HL-60 (cell line): ENCODE measurements at regions not wholly inside any gene's neighbourhood (a gene's known extent, or its start where the extent isn't known, plus 50 kb on each side); places are given as distances from the start of the nearest gene placed in this dataset.

Experiments used
- DNase-seq, 2 experiments: peaks; one replicate each; pipeline ENCODE4 v3.0.0-alpha.2; 2010 to 2020; ENCODE audit warnings: low read depth in 1 of 2, low spot score in 1 of 2
- H3K27ac ChIP-seq: fragments of 250-450 bp; sonication (Bioruptor Pico); replicated peaks from 2 replicates; pipeline ENCODE4 v1.5.1; 2020; ENCODE audit warnings: mild to moderate bottlenecking, moderate library complexity
- H3K27me3 ChIP-seq: fragments of 250-450 bp; sonication (Bioruptor Pico); 2 replicates; pipeline ENCODE4 v1.5.1; 2021; ENCODE audit warnings: mild to moderate bottlenecking, moderate library complexity; ENCODE audit not compliant: insufficient read depth, poor library complexity, severe bottlenecking
- H3K4me3 ChIP-seq: replicated peaks from 2 replicates; pipeline ENCODE4 v1.5.1; 2011; ENCODE audit warnings: mild to moderate bottlenecking, control low read depth, low read length; ENCODE audit not compliant: insufficient read depth
- GABPA ChIP-seq: IDR thresholded peaks from 2 replicates; pipeline ENCODE4 v1.6.1; 2012; ENCODE audit warnings: low read depth
- POLR2AphosphoS5 ChIP-seq: IDR thresholded peaks from 2 replicates; pipeline ENCODE4 v1.6.1; 2012; ENCODE audit warnings: low read depth
- REST ChIP-seq: IDR thresholded peaks from 2 replicates; pipeline ENCODE4 v1.6.1; 2012; ENCODE audit warnings: low read depth; ENCODE audit not compliant: insufficient replicate concordance
- SPI1 ChIP-seq: IDR thresholded peaks from 2 replicates; pipeline ENCODE4 v1.6.1; 2012; ENCODE audit warnings: low read depth, mild to moderate bottlenecking, borderline replicate concordance
- TF ChIP-seq, protein P1 (sequence below): IDR thresholded peaks from one replicate; pipeline ENCODE4 v1.5.1; 2011; ENCODE audit warnings: low read length, control low read depth, inconsistent platforms; ENCODE audit not compliant: insufficient read depth

- no peaks in the 10 kb centered on the region for H3K27me3 ChIP-seq
- no peak overlapping the region for H3K4me3 ChIP-seq
- TF ChIP-seq POLR2AphosphoS5 (no peak), SPI1 (no peak), GABPA (no peak), REST (no peak)
- TF ChIP-seq, protein P1, sequence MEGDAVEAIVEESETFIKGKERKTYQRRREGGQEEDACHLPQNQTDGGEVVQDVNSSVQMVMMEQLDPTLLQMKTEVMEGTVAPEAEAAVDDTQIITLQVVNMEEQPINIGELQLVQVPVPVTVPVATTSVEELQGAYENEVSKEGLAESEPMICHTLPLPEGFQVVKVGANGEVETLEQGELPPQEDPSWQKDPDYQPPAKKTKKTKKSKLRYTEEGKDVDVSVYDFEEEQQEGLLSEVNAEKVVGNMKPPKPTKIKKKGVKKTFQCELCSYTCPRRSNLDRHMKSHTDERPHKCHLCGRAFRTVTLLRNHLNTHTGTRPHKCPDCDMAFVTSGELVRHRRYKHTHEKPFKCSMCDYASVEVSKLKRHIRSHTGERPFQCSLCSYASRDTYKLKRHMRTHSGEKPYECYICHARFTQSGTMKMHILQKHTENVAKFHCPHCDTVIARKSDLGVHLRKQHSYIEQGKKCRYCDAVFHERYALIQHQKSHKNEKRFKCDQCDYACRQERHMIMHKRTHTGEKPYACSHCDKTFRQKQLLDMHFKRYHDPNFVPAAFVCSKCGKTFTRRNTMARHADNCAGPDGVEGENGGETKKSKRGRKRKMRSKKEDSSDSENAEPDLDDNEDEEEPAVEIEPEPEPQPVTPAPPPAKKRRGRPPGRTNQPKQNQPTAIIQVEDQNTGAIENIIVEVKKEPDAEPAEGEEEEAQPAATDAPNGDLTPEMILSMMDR = no peak
- no peak overlapping the region for H3K27ac ChIP-seq
- peak in 1 of 2 experiments; percentile 28 for DNase-seq
These were observed 316.4 kb downstream of the PIK3R1 start for GRCh38 chr5:68531970-68532369.

DNA sequence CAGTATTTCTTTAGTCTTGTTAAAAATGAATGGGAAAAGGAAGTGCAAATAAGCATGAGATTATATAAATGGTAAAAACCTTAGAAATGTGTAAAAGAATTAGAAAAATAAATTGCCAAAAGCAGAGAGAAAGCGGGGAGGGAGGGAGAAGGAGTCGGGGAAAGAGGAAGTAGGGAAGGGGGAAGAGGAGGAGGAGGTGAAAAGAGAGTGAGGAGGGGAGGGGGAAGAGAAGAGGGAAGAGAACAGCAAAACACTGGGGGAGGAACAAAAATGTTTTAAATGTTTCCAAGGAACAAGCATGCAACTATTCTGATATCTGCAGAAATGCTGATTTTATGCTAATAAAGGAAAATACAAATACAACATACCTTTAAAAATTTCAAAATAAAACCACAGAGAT lies 317.5 kb downstream of the PIK3R1 start:
- H3K27ac ChIP-seq = no peak overlapping the region
- no peak for TF ChIP-seq GABPA
- peak; percentile 69; the same call in 1 of the 2 replicates for TF ChIP-seq SPI1
- no peak for TF ChIP-seq REST
- TF ChIP-seq, protein P1 = no peak
- TF ChIP-seq POLR2AphosphoS5 = no peak
- H3K27me3 ChIP-seq = no peaks in the 10 kb centered on the region
- no peak overlapping the region for H3K4me3 ChIP-seq
- DNase-seq = peak in 1 of 2 experiments; percentile 8

DNA sequence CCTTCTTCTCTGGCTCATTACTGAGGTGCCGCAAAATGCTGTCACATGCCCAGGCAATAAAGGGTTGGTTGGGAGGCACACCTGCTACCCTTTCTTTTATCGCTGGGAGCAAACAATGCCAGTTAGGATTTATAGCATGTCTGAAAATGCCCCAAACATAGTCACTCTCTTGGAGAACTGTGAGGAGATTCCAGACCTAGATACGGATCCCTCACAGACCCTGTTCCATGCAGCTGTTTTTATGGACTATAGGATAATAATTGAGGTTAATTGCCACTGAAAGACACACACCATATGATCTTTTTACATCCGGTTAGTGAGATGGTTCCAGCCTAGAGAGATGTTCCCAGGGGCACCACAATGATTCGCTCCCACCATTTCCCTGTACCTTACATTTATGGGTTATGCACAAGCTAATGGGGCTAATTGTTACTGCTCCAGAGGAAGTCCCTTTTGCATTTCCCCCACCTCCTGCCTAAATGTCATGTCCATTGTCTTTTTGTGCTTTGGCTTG lies 318.1 kb downstream of the PIK3R1 start:
- TF ChIP-seq REST (no peak), GABPA (no peak), POLR2AphosphoS5 (no peak), SPI1 (no peak)
- TF ChIP-seq, protein P1 = no peak
- no peak for DNase-seq
- H3K27ac ChIP-seq = no peak overlapping the region
- H3K27me3 ChIP-seq = no peaks in the 10 kb centered on the region
- no peak overlapping the region for H3K4me3 ChIP-seq
